ENCODE measurements at regions not wholly inside any gene's neighbourhood (a gene's known extent, or its start where the extent isn't known, plus 50 kb on each side); places are given as distances from the start of the nearest gene placed in this dataset.

DNA sequence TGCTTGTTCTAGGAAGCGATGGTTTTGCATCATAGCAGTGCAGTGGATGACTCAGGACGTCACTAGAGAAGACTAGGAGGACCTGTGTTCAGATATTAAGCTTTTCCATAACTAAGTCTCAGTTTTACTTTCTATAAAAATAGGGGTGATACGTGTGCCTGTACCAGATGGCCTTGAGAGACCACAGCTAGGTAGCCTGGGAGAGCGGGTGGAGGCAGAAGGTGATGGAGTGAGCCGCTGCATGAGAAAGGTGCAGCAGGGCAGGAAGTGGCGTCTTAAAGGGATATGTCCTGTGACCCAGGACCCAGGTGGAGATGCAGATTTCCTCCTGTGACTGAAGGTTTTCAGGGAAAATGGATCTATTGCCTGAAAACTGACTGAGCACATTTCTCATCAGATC is 304.9 kb downstream of the CDC14C start:
- no peak overlapping the region for H3K27ac ChIP-seq (ENCODE audit: insufficient read depth, low read length)
- no peak overlapping the region for H3K18ac ChIP-seq (ENCODE audit: low read depth, low read length)
- H3K79me1 ChIP-seq (ENCODE audit: low read depth in 1 of 2, low read length in 2 of 2), result no peaks in the 10 kb centered on the region
- H3K23ac ChIP-seq (ENCODE audit: low read depth, low read length), result no peak overlapping the region
- H4K5ac ChIP-seq (ENCODE audit: low read depth, low read length), result no peak overlapping the region
- H2BK20ac ChIP-seq (ENCODE audit: low read depth, low read length), result no peak overlapping the region
- H4K8ac ChIP-seq (ENCODE audit: low read depth in 2 of 2, low read length in 2 of 2), result no peak overlapping the region
- TF ChIP-seq RFX5 (IDR thresholded peaks at IDR 0.05; ENCODE audit: low read depth, low read length), result no peak
- no peak for TF ChIP-seq SMC3 (IDR thresholded peaks at IDR 0.05; ENCODE audit: low read depth, low read length)
- H3K14ac ChIP-seq (replicated peaks; ENCODE audit: low read depth, low read length), result no peak overlapping the region
- H3K27me3 ChIP-seq (ENCODE audit: control insufficient read depth, insufficient read depth, low read length), result no peaks in the 10 kb centered on the region
- H2BK120ac ChIP-seq (ENCODE audit: low read depth, low read length), result no peak overlapping the region
- dilution Hi-C loops (cut with HindIII; ENCODE audit: low sequenced_read_pairs, unreplicated experiment) (no loop called here), in situ Hi-C loops (cut with MboI; ENCODE audit: low sequenced_read_pairs) (no loop called here), intact Hi-C loops (cut with micrococcal nuclease) (no loop called here)
- H3K9me1 ChIP-seq (ENCODE audit: insufficient read depth, low read length), result no peaks in the 10 kb centered on the region
- H2AK5ac ChIP-seq (ENCODE audit: low read depth, low read length), result no peak overlapping the region
- H3K56ac ChIP-seq (ENCODE audit: extremely low read depth, insufficient read depth, low read length), result no peak overlapping the region
- no peak overlapping the region for H4K91ac ChIP-seq (ENCODE audit: insufficient read depth, low read depth, low read length)
- no peaks in the 10 kb centered on the region for H3K4me1 ChIP-seq (ENCODE audit: control insufficient read depth, insufficient read depth, low read length)
- H3K9ac ChIP-seq (ENCODE audit: low read depth, low read length), result no peak overlapping the region
- H2AFZ ChIP-seq (replicated peaks; ENCODE audit: low read length, poor library complexity), result no peak overlapping the region
- no peak overlapping the region for H3K4ac ChIP-seq (ENCODE audit: low read depth, low read length)
- no peak overlapping the region for H2BK5ac ChIP-seq (ENCODE audit: low read depth, low read length, poor library complexity, severe bottlenecking)
- BruUV-seq (replicated peaks), result no TSS peak
- ATAC-seq (ENCODE audit: low read depth) (no peak), DNase-seq (no peak)
- no peaks in the 10 kb centered on the region for H4K20me1 ChIP-seq (ENCODE audit: insufficient read depth, low read length)
- H2BK15ac ChIP-seq (ENCODE audit: low read depth, low read length), result no peak overlapping the region
- H3K4me3 ChIP-seq (ENCODE audit: insufficient read depth, low read depth, low read length), result no peak overlapping the region
- WGBS, 2 experiments (ENCODE audit: extremely low coverage in 2 of 2, insufficient read length in 1 of 2), result no CpG with 5 or more reads among the region's 6 CpGs
- no peak overlapping the region for H3K4me2 ChIP-seq (ENCODE audit: low read depth, low read length)
- H3K9me3 ChIP-seq (ENCODE audit: control insufficient read depth, insufficient read depth, low read length), result peaks cover 16% of the 10 kb centered on the region
- ChIA-PET POLR2A (ENCODE audit: unreplicated experiment) (no interaction called here), CTCF (no interaction called here)
- no peaks in the 10 kb centered on the region for H3K36me3 ChIP-seq (ENCODE audit: control insufficient read depth, insufficient read depth, low read length)
- H2AK9ac ChIP-seq (replicated peaks; ENCODE audit: low read depth, low read length, poor library complexity), result no peak overlapping the region

Data from IMR-90 (cell line).